IPS-NIHi7 (cell line): ENCODE measurements at regions not wholly inside any gene's neighbourhood (a gene's known extent, or its start where the extent isn't known, plus 50 kb on each side); places are given as distances from the start of the nearest gene placed in this dataset.

ENCODE experiments used
- DNase-seq: peaks from one replicate; pipeline ENCODE4 v3.0.0; 2012; ENCODE audit warnings: mixed read lengths; ENCODE audit errors: extremely low spot score

DNA sequence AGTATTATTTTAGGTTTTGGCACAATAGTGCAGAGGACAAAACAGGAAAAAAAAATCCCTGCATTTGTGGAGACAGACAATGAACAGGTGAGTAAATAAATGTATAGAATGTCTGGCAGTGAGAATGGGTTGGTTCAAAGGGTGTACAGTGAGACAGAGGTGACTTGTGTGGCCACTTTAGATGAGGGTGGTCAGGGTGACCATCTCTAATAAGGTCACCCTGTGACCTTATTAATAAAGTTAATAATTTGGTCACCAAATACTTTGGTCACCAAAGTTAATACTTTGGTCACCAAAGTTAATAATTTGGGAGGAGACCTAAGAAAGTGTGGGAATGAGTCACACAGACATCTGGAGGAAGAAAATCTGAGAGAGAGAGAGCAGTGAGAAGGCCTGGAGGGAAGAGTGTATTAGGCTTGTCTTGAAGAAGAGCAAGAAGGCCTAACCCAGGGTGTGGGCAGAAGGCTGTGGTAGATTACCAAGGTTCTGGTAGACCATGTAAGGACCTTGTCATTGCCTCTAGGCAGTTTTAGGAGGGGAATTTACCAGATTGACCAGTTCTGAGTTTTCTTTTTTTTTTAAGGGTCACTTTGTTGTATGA is 1368.4 kb upstream of the CELF4 start:
- DNase-seq, result no peak

DNA sequence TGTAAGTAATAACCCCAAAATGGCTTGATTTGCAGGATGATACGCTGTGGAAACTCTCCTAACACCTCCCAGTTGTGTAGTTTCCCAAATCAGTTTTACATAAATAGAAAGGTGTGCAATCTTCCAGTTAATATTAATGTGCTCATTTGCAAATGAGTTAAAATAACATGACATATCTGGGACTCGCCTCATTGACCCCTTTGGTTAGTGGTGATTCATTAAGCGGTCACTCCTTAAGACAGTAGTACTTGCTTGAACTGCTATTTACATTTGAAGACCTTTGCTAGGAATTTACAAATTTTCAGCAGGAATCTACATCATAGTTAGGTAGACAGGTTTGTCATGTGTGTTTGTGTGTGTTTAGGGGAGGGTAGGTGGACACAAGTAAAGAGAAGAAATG is 1367.7 kb upstream of the CELF4 start:
- no peak for DNase-seq

DNA sequence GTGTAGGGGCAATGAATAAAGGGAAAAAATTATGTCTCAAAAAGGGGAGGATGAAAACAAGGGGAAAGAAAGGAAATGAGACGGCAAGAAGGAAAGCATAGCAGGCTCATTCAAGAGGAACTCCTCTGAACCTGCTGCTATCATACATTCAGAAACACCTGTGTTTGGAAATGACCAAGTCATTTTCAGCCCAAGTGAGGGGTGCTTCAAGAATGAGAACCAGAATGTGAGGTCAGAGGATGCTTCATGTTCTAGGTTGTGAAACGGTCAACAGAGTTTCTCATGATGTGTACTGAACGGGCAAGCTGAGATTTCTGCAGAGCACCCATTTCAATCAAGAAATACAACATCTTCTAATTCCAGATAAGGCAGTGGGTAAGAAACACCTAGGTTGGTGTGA is 1367.2 kb upstream of the CELF4 start:
- DNase-seq, result no peak

DNA sequence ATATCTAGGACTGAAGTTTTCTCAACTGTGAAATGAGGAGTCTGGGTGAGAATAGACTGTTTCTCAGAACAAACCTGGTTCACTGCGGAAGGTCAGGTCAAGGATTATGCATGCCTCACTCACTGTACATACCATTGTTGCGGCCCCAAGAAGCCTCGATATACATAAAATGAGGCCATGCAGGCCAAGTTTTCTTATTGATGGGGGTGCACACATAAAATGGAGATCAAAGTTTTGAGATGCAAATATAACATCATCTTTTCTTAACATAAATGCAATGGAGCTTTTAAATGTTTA is 1366.1 kb upstream of the CELF4 start:
- DNase-seq, result no peak

- peak; percentile 20 for DNase-seq
Observed at GRCh38 chr18:38930881-38931753, 1365.5 kb upstream of the CELF4 start.

GRCh38 chr18:38923540-38923939 is 1357.9 kb upstream of the CELF4 start:
- DNase-seq, result no peak

GRCh38 chr18:38923126-38923525 is 1357.5 kb upstream of the CELF4 start:
- DNase-seq, result peak; percentile 11

- DNase-seq, result no peak
Observed at GRCh38 chr18:38909972-38910371, 1344.4 kb upstream of the CELF4 start.

GRCh38 chr18:38902796-38903195 is 1337.2 kb upstream of the CELF4 start:
- DNase-seq, result no peak

GRCh38 chr18:38900445-38900844 is 1334.8 kb upstream of the CELF4 start:
- no peak for DNase-seq

DNA sequence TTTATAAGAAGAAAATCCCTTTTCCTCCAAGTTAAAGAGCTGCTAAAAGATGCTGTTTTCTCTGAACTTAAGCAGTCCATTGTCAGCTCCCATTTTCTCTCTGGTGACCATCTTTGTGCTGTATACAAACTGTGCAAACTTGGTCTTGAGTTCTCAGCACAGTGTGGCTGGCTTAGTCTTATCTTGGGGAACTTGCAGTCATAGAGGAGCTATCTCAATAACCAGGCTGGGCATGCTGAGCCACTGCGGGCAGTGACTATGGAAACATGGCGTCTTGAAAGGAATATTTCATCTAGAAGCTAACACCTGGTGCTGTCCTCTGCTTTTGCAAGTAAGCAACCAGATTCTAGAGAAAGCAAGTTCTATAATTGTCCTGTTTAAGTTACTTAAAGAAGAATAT is 1334.4 kb upstream of the CELF4 start:
- DNase-seq, result no peak

DNA sequence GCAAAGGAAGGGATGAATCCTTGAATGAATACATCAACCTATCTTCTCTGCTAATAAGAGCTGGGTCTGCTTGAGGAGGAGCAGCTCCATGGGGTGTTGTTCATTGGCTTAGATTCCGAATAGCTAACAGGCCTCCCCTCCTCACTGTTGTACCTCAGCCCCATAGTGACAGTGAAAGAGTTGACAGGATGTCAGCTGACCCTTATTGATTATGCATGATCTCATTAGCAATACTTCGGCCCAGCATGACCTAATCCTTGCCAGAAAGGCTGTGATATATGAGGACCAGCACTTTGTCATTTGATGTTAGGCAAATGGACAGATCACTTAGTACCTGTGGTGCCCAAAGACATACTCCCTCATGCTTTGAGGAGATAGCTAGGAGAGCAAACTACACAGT is 1333.7 kb upstream of the CELF4 start:
- DNase-seq, result no peak

- no peak for DNase-seq
Observed at GRCh38 chr18:38898167-38898566, 1332.6 kb upstream of the CELF4 start.

DNA sequence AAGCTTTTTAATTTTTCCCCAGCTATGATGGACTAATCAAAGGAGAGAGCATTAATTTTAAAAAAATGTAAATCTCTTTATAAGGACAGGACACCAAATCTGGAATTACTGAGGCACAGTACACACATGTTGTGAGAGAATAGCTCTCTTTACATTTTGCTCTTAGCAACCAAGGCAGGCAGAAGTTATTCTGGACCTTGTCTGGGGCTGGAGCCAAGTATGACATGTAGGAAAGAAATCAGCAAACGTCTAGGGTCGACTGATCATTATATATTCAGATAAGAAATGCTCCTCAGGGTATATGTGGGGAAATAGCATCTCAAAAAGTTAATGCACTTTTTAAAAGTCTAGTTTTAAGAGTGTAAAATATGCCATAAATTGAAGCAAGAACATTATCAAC is 1330.0 kb upstream of the CELF4 start:
- no peak for DNase-seq

- DNase-seq, result no peak
Observed at GRCh38 chr18:38887671-38888020, 1322.0 kb upstream of the CELF4 start.

DNA sequence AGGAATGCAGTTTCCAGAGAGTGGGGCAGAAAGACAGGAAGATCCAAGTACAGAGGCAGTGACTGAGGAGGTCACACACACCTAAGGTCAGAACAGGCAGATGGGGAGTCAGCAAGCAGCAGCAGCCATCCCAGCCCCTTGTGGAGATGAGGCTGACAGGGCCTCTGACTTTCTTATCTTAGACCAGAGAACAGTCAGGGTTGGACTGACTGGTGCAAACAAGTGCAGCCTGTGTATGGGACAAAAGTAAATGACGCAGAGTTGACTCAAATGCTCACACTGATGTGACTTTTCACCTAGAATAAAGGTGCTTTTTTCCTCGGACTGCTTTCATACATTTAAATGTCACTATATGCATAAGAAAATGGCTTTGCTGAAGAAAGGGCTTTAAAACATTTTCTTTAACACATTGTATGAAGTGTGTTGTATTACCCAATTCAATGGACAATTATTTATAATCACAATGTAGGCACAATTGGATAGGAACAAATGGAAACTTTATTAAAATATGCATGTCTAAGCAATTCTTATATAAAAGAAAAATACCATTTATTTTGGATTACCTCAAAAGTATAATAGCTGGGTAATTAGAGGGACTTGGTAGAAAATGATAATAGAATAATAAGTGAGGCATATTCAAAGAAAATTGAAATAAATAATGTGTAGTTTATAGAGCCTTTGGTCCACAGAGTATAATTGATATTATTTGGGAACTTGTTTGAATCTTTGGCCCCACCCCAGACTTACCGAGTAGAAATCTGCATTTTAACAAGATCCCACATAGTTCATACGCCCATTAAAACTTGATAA is 1321.5 kb upstream of the CELF4 start:
- no peak for DNase-seq

DNA sequence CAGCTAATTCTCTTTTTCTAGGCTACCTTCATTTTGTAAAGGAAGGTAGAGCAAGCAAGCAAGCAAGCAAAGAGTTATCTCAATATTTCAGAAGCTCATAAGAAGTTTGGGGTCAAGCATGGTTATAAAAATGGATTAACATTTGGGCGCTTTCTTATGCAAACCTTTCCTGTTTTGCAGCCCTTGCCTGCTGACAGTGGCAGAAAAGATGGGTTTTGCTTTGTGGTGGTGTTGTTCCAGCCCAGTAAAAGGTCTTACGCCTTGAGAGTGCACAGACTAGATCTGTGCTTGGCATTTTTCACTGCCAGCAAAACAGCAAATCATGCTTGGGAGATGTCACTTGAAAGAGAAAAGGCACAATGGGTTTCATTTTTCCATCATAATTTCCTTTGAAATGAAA is 1320.6 kb upstream of the CELF4 start:
- DNase-seq, result no peak

GRCh38 chr18:38884050-38884449 is 1318.5 kb upstream of the CELF4 start:
- DNase-seq, result peak; percentile 43

DNA sequence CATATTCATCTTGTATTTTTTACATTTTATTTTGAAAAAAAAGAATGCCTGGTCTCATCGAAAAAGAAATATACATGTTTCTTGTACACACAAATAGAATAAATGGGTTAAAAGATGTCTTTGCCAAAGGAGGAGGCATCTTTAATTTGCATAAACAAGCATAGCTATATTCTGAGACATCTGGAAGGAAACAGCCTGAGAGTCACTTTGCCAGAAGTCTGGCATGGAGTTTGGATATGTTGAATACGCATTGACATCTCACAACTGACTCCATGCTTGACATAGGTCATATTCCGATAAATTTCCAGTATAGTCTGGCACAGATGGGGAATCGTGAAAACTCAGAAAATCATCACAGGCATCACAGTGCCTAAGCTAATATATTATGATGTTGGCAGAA is 1317.5 kb upstream of the CELF4 start:
- no peak for DNase-seq

- DNase-seq, result no peak
Observed at GRCh38 chr18:38879871-38880270, 1314.3 kb upstream of the CELF4 start.

- DNase-seq, result no peak
Observed at GRCh38 chr18:38872342-38872741, 1306.7 kb upstream of the CELF4 start.

- no peak for DNase-seq
Observed at GRCh38 chr18:38868757-38869156, 1303.2 kb upstream of the CELF4 start.

- DNase-seq, result no peak
Observed at GRCh38 chr18:38867680-38868079, 1302.1 kb upstream of the CELF4 start.
